ENCODE measurements at regions not wholly inside any gene's neighbourhood (a gene's known extent, or its start where the extent isn't known, plus 50 kb on each side); places are given as distances from the start of the nearest gene placed in this dataset.

DNA sequence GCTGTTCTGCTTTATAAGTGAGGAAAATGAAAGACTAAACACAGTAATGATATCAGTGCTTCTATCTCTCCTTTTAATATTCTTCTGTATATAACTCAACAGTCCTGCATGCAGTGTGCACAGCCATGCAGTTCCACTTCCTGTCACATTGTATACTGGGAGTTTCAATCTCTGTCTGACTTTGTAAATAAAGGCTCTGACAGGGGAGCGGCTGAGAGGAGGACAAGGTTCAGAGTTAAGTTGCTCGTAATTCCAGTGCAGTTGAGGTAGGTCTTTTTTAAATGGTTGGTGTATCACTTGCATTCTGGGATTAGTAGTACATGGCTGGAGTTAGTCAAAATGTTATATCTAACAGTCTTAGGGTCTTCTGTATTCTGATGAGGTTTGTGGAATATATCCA lies 264.5 kb downstream of the OLFM3 start:
- DNase-seq: no peak

DNA sequence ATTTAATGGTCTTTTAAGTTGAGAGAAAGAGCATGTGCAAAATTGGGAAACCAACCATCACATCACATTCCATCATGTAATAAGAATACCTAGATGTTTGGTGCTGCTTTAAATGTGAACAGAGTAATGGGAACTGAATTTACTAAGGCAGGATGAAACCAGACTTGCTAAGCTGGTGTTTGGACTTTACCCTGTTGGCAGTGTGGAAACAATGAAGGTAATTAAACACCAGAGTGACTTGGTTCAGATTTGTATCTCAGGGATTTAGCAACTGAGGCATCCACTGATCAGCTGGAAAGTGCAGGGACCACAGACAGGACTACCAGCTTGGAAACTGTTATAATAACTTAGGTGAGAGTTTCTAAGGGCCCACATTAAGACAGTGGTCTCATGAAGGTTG lies 263.4 kb downstream of the OLFM3 start:
- DNase-seq: no peak

DNA sequence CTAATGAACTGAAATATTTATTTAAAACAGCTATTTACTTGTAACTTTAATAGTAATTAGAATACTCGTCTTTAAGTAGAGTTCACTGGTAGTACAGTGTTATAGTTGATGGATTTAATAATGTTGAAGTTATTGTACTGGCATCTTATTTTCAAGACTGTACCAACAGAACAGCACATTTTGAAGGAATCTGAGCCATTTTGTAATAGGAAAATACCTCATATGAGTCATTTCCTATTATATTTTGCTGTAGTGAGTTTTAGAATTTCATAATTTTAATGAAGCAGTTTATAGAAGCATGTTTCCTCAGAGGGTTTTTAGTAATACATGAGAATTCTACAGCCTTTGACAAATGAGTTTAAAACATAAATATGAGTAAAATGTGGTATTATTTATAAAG lies 258.3 kb downstream of the OLFM3 start:
- no peak for DNase-seq

DNA sequence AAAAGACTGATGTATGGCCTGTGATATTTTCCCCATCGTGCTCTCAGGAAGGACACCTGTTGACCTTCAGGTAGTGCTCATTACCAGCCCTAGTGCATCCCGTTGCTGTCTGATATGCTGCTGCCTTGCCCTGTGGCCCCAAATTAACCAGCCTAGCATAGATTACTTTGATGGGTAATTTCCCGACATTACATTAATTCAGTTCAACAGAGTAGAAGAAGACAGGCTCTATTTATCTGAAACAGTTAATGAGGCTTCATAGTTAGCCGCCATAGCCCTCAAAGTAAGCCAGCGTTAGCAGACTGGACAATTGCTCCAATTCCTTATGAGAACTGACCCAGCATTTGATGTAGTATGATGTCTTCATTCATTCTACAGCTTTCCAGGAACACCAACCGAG lies 257.6 kb downstream of the OLFM3 start:
- no peak for DNase-seq

DNA sequence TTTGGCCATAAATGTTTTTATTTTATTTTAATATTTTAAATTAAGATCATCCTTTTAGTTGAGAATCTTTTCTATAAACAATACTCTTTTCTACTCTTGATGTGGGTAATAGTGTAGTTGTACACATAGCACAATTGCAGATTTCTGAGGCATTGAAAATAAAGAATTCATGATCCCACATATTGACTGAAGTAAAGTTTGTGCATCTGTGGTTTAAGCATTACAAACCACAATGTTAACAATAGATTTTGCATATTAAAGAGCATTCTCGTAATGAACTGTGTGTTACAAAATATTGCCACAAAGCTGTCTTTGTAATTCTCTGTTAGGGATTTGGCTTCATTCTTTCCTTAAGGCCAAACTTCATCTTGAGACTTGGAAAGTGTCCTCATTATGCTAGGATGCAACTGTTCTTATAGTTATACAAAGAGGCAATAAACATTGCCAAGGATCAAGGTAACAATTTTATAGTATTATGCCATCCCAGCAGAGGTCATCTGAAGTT lies 256.8 kb downstream of the OLFM3 start:
- DNase-seq: no peak

DNA sequence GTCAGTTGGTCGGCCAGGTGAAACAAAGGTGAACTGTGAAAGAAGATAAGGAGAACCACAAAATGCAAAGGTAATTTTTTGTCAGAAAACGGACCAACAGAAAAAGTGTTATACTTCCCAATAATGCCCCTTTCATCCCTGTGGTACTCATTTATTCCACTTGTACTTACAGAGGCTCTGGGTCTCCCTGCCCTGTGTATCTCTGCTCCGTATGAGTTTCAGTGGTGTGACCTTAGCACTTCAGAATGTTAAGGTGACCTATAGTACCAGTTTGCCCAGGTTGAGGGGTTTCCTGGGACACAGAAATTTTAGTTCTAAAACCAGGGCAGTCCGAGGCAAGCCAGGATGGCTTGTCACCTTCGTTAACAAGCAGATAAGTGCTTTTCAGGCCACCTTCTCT lies 254.8 kb downstream of the OLFM3 start:
- DNase-seq: no peak

DNA sequence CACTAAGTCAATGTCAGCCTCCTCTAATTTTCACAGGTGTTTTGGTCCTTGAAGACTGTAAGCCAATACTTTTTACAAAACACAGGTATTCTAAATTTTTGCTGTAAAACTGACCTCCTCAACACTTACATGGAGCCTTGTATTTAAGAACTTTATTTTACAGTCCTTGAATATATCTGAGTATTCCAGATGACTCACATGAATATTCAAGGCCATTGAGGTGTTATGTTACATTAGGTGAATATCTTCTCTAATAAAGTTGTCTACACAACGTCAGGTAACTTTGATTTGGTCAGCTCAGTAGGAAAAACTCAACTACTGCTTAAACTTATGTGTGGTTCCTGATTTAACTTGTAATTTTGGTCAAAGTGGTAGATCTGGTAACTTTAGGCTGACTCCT lies 254.2 kb downstream of the OLFM3 start:
- DNase-seq: no peak

DNA sequence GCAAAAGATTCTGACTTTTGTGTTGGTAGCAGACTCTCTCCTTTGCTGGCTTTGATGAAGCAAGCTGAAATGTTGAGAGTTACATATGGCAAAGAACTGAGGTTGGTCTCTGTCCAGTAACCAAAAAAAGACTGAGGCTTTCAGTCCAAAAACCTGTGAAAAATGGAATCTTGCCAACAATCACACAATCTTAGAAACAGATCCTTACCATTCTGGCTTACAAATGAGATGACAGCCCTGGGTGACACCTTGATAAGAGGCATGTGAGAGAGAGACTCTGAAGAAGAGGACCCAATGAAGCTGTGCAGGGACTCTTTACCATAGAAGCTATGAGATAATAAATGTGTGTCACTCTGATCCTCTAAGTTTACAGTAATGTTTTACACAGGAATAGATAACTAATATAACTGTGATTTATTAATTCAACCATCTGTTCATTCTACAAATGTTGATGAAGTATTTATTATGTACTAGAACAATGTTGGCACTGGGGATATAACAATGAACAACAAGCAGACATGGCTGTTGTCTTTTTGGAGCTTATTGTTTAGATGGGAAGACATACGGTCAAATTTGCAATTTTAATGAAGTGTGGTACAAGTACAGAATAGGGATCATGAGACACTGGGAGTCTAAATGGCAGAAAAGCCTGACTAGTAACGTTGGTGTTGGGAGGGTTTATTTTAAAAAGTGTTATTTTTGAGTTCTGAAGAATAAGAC lies 251.0 kb downstream of the OLFM3 start:
- no peak for DNase-seq

DNA sequence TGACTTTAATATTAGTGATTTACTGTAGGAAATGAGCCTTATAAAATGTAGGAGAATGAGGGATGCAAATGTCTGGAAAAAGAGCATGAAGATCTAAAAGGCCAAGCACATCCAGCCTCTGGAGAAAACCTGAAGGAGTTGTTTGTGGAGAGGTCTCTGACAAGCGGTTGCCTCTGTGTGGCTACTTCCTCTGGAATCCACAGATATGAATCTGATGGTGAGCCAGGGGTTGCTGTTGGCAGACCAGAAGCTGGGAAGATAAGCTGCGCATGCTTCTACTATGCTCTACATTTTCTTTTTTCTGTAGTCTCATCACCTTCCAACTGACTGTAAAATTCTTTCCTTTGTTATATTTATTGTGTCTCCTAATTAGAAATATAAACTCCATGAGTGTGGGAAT lies 248.6 kb downstream of the OLFM3 start:
- DNase-seq: no peak

All from NCI-H2171 treated with DMSO at 0.1 percent for 48 hours (cell line).